GM13976 (cell line): ENCODE measurements at regions not wholly inside any gene's neighbourhood (a gene's known extent, or its start where the extent isn't known, plus 50 kb on each side); places are given as distances from the start of the nearest gene placed in this dataset.

Experiments used
- DNase-seq: peaks from one replicate; pipeline ENCODE4 v3.0.0; 2012; ENCODE audit warnings: low spot score
- in situ Hi-C: fragments of 300-500 bp; cut with MboI; formaldehyde crosslinking; loops from one replicate; pipeline ENCODE4 v1.12.0; 2022; ENCODE audit warnings: low sequenced_read_pairs, mixed read lengths, inconsistent platforms; ENCODE audit not compliant: unreplicated experiment
- TF ChIP-seq, protein P1 (sequence below): IDR thresholded peaks from 2 replicates; pipeline ENCODE4 v1.5.1; 2012; ENCODE audit warnings: borderline replicate concordance, mild to moderate bottlenecking; ENCODE audit not compliant: insufficient read depth; ENCODE audit errors: extremely low read depth, missing control alignments, control extremely low read depth

DNA sequence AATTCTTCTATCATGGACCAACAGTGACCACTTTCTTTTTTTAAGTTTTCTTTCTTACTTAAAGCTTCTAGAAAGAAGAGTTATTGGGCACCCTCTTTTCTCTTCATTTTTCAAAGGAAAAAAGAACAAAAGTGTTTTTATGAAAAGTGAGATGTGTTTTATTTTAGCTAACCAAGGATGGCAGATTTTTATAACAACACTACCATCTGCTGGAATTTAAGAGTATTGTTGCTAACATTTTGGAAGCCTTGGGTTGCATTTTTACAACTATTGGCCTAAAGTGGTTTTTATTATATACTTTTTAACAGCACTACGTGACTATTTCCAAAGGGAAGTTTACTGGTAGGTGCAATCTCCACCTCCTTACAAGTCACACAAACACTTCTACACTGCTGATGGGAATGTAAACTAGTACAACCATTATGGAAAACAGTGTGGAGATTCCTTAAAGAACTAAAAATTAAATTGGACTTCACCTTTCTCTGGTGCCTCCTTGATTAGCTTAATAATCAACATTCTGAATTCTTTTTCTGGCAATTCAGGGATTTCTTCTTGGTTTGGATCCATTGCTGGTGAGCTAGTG, 237.7 kb upstream of the AGTR1 start:
- in situ Hi-C loops: no loop called here
- TF ChIP-seq, protein P1, sequence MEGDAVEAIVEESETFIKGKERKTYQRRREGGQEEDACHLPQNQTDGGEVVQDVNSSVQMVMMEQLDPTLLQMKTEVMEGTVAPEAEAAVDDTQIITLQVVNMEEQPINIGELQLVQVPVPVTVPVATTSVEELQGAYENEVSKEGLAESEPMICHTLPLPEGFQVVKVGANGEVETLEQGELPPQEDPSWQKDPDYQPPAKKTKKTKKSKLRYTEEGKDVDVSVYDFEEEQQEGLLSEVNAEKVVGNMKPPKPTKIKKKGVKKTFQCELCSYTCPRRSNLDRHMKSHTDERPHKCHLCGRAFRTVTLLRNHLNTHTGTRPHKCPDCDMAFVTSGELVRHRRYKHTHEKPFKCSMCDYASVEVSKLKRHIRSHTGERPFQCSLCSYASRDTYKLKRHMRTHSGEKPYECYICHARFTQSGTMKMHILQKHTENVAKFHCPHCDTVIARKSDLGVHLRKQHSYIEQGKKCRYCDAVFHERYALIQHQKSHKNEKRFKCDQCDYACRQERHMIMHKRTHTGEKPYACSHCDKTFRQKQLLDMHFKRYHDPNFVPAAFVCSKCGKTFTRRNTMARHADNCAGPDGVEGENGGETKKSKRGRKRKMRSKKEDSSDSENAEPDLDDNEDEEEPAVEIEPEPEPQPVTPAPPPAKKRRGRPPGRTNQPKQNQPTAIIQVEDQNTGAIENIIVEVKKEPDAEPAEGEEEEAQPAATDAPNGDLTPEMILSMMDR: no peak
- no peak for DNase-seq

DNA sequence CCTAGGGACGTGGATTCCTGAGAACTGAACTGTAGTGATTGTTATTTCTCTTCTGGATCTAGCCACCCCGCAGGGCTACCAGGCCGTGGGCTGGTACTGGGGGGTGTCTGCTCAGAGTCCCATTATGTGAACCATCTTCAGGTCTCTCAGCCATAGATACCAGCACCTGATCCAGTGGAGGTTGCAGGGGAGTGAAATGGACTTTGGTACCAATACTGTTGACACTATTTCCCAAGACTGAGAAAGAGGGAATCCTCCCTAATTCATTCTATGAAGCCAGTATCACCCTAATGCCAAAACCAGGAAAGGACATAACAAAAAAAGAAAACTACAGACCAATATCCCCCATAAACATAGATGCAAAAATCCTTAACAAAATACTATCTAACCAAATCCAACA, 237.0 kb upstream of the AGTR1 start:
- DNase-seq: no peak
- in situ Hi-C loops: no loop called here
- TF ChIP-seq, protein P1: no peak

DNA sequence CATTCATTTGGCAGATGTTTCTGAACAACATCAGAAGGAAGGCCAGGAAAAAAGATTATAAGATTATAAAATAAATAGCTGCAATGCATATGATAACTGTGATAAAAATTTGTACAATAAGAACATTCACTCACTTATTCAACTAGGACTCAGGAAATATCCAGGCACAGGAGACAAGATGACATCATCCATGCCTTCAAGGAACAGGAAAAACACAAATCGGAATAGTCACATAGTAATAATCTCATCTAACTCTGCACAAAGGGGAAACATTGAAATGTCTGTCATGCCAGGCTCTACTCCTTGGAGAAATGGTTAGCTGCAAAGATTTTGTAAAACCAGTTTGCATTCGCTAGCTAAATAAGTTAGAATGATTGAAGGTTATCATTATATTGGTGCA, 233.5 kb upstream of the AGTR1 start:
- in situ Hi-C loops: no loop called here
- TF ChIP-seq, protein P1: no peak
- no peak for DNase-seq

DNA sequence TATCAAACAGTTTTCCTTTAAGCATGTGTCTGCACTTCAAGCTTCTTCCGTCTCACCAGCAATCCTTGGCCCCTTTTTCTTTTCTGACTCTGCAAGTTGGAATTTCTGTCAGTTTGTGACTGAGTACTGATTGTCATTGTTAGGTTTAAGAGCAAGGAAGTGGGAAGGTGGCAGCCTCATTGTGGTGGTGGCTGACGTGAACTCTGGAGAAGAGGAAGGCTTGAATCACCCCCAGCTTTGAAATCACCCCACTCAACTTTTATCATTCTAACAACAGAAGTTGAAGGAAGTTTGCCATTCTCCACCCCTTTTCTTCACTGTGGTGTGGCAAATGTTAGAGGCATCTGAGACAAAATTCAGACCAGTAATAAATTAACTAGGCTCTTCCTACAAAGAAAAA, 231.6 kb upstream of the AGTR1 start:
- TF ChIP-seq, protein P1: no peak
- DNase-seq: no peak
- in situ Hi-C loops: no loop called here

DNA sequence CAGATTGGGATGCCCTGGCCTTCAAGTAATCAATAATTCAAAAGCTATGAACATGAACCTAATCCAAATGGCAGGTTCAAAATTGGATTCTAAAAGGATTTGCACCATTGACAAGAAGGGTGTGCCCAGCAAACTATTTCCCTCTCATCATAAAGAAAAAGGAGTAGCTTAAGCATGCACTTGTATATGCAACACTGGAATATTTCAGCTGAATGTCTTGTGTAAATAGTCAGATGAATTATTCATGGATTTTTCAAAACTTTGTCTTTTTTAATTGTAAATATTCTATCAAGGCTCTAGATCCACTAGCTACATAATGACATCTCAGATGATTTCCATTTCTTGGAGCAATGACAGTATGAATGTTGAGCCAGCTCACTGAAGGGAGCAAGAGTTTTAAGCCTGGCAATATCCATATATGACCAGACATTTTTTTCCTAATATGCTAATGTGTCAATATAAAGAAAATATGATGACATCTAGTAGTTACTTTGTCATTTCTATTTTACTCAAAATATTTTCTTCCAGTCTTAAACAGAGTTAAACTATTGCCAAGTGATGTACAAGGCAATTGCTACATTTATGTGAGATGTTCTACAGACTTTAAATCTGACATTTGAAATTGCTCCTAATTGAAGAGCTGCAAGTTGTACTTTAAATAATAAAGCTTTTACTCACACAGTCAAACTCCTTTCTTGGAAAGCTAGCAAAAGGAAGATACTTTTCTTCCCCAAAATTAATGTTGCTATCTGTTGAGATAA, 230.5 kb upstream of the AGTR1 start:
- TF ChIP-seq, protein P1: no peak
- in situ Hi-C loops: no loop called here
- DNase-seq: no peak

DNA sequence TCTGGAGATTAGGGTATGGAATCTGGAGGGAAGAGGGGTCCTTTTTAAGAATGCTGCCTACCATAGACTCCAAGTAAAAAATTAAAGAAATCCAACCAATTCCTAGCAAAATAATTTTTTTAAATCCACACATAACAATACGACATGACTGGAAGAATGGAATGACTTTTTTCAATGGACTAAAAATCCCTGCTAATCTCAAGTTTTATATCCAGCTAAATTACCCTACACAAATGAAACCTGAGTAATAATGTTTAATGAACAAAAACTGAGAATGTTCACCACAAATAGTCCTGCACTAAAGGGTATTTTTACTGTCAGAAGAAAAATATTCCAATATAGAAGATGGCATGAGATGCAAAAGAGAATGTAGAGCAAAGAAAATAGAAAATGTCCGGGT, 220.3 kb upstream of the AGTR1 start:
- in situ Hi-C loops: no loop called here
- TF ChIP-seq, protein P1: no peak

DNA sequence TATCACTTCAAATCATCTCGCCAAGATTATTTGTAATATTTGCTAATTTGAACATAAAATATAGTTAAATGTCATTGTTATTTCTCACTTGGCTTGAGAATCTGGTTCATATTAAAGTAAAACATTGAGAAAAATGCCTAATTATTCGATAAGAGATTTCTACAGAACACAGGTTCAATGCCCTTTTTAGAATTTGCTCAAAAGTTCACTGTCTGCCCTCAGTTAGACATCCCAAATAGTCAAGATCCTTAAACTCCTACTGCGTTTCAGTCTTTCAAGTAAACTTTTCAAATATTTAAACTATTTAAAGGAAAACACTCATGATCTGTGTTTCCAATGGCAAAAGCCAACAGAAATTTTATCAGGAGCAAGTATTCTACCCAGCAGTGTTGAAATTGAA, 204.1 kb upstream of the AGTR1 start:
- TF ChIP-seq, protein P1: no peak
- in situ Hi-C loops: no loop called here
- DNase-seq: no peak

More for the DNA sequence above, 220.3 kb upstream of the AGTR1 start:
- no peak for DNase-seq
